Mesothelial cell of epicardium (in vitro differentiated cells): ENCODE measurements at regions not wholly inside any gene's neighbourhood (a gene's known extent, or its start where the extent isn't known, plus 50 kb on each side); places are given as distances from the start of the nearest gene placed in this dataset.

Experiments
- DNase-seq, 2 experiments: peaks; one replicate each; pipeline ENCODE4 v3.0.0; 2021; ENCODE audit warnings: low spot score in 2 of 2; ENCODE audit not compliant: unreplicated experiment in 2 of 2
- H3K27ac Mint-ChIP-seq: 2 replicates; pipeline ENCODE4 v1.8.0; 2021; ENCODE audit warnings: mixed read lengths
- H3K27me3 Mint-ChIP-seq: 2 replicates; pipeline ENCODE4 v1.8.0; 2021; ENCODE audit warnings: low read depth, mixed read lengths
- H3K36me3 Mint-ChIP-seq: 2 replicates; pipeline ENCODE4 v1.8.0; 2021; ENCODE audit warnings: mixed read lengths
- H3K4me1 Mint-ChIP-seq: 2 replicates; pipeline ENCODE4 v1.8.0; 2021; ENCODE audit warnings: mixed read lengths
- H3K4me3 Mint-ChIP-seq: 2 replicates; pipeline ENCODE4 v1.8.0; 2021; ENCODE audit warnings: mild to moderate bottlenecking, moderate library complexity, mixed read lengths
- H3K9me3 Mint-ChIP-seq: 2 replicates; pipeline ENCODE4 v1.8.0; 2021; ENCODE audit warnings: mixed read lengths
- TF ChIP-seq, protein P1 (sequence below): fragments of 200-600 bp; sonication (generic); IDR thresholded peaks from one replicate; pipeline ENCODE4 v1.5.0; 2021; ENCODE audit warnings: antibody characterized with exemption; ENCODE audit not compliant: unreplicated experiment

DNA sequence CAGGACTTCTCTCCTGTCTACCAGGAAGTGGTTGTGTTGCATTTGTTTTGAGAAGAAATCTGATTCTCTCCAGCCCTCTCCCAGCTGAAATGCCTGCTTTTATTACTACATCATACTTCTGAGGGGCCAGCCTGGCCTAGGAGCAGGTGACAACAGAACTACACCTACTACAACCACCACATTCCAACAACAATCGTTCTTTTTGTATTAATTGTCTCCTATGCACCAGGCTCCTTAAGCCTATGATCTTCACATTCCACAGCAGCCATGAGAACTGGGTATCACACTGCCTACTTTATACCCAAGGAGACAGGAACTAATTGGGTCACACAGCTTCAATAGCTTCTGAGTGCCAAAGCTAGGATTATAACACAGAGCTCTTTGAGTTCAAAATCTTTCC, 167.7 kb downstream of the TDRD15 start:
- TF ChIP-seq, protein P1, sequence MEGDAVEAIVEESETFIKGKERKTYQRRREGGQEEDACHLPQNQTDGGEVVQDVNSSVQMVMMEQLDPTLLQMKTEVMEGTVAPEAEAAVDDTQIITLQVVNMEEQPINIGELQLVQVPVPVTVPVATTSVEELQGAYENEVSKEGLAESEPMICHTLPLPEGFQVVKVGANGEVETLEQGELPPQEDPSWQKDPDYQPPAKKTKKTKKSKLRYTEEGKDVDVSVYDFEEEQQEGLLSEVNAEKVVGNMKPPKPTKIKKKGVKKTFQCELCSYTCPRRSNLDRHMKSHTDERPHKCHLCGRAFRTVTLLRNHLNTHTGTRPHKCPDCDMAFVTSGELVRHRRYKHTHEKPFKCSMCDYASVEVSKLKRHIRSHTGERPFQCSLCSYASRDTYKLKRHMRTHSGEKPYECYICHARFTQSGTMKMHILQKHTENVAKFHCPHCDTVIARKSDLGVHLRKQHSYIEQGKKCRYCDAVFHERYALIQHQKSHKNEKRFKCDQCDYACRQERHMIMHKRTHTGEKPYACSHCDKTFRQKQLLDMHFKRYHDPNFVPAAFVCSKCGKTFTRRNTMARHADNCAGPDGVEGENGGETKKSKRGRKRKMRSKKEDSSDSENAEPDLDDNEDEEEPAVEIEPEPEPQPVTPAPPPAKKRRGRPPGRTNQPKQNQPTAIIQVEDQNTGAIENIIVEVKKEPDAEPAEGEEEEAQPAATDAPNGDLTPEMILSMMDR = no peak
- no peaks in the 10 kb centered on the region for H3K36me3 Mint-ChIP-seq
- H3K27ac Mint-ChIP-seq = no peak overlapping the region
- peaks cover 30% of the 10 kb centered on the region for H3K4me1 Mint-ChIP-seq
- H3K4me3 Mint-ChIP-seq = no peak overlapping the region
- no peaks in the 10 kb centered on the region for H3K27me3 Mint-ChIP-seq
- no peaks in the 10 kb centered on the region for H3K9me3 Mint-ChIP-seq
- no peak for DNase-seq

DNA sequence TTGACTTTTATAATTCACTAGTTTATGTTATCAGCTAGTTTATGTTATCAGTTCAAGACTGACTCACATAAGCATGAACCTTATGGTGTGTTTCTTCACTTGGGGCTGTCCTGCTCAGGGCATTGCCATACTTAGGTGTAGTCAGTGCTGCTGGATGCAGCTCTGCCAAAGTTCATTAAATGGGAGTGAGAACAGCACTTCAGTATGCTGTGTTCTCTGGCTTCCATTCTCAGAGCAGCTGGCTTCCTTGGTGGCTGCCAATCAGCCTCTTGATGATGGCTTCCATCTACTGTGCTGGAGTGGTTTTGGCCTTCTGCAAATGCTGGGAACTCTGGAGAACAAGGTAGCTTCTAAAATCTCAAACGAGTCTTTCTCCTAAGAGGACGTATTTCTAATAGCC, 170.7 kb downstream of the TDRD15 start:
- Mint-ChIP-seq H3K9me3 (no peaks in the 10 kb centered on the region), H3K36me3 (no peaks in the 10 kb centered on the region), H3K27ac (no peak overlapping the region), H3K4me3 (no peak overlapping the region), H3K4me1 (peaks cover 15% of the 10 kb centered on the region), H3K27me3 (no peaks in the 10 kb centered on the region)
- TF ChIP-seq, protein P1 = no peak
- no peak for DNase-seq

DNA sequence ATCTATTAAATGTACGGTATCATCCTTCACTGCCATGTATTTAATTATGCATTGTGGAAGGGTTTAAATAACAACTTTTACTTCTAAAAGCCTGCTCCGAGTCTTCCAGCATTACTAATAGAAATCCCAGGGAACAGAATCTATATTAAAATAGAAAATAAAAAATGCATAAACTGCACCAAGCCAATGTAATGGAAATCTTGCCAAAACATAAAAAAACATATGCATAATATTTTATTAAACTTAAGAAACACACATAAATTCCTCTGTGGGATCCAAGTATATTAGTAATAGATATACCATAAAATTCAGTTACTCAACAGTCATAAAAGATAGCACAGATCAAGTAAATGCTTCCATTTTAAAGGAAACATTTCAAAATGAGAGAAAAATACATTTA, 175.6 kb downstream of the TDRD15 start:
- Mint-ChIP-seq H3K36me3 (no peaks in the 10 kb centered on the region), H3K9me3 (no peaks in the 10 kb centered on the region), H3K4me3 (no peak overlapping the region), H3K27me3 (no peaks in the 10 kb centered on the region), H3K27ac (no peak overlapping the region), H3K4me1 (no peaks in the 10 kb centered on the region)
- no peak for DNase-seq
- TF ChIP-seq, protein P1 = no peak

DNA sequence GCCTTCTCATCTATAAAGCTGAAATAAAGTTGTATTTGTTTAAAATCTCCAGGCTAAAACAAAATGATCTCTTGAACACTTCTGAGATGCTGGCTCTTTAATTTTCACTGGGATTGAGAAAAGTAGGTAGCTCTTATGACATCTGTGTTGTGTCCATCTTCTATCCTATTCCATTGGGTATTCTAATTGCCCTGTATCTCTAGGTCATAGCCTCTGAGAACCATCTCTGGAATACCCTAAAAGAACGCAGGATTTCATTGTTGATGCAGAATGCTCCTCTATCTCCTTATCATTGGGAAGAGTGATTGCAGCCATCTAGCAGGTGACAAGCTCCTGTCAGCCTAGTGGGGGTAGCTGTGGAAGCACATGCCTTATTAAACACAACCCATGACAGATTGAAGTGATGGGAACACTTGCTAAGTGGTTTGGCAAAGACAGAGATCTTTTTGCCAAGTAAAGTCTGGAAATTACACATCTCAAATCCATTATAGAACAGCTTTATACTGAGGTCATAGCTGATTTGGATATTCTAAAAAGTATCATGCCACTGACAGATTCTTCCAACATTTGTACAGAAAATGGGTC, 178.2 kb downstream of the TDRD15 start:
- no peaks in the 10 kb centered on the region for H3K4me1 Mint-ChIP-seq

DNA sequence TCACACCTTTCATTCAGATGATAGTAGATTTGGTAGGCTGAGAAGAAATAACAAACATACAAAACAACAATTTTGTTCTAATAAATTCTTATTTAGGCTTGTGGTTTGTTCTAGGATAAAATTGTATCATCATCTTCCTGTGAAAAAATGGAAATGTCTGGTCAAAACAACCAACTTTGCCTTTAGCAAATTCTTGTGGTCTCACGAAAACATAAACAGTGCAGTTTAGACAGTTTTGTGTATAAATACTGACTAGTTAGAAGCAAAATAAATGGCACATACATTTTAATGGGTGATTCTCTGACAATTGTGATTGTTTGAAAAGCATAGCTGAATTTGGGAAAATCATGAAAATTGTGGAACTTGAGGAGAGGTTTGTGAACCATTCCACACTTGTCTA, 180.1 kb downstream of the TDRD15 start:
- no peaks in the 10 kb centered on the region for H3K9me3 Mint-ChIP-seq
- H3K27ac Mint-ChIP-seq = no peak overlapping the region
- no peak overlapping the region for H3K4me3 Mint-ChIP-seq
- no peak for DNase-seq
- no peaks in the 10 kb centered on the region for H3K4me1 Mint-ChIP-seq
- TF ChIP-seq, protein P1 = no peak
- H3K36me3 Mint-ChIP-seq = no peaks in the 10 kb centered on the region
- H3K27me3 Mint-ChIP-seq = no peaks in the 10 kb centered on the region

More for the DNA sequence above, 178.2 kb downstream of the TDRD15 start:
- Mint-ChIP-seq H3K4me3 (no peak overlapping the region), H3K36me3 (no peaks in the 10 kb centered on the region), H3K9me3 (no peaks in the 10 kb centered on the region), H3K27ac (no peak overlapping the region), H3K27me3 (no peaks in the 10 kb centered on the region)
- TF ChIP-seq, protein P1 = no peak
- DNase-seq = no peak

DNA sequence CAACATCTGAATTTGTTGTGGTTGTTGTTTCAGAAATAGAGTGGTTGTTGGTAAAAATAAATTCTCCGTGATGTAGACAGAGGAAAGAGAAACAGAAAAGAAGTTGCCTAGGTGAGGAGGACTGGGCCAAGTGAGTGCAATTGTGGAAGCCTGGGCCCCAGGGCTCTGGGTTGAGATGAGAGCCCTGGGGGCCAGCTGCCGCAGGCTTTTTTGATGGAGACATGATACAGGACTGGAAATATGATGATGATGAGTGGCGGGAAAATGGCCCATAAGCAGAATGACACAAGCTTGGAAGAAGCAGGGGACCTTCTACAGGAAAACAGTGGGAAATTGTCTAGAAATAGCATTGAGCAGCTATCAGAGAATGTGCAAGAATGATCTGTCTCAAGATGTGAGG, 181.8 kb downstream of the TDRD15 start:
- Mint-ChIP-seq H3K9me3 (no peaks in the 10 kb centered on the region), H3K27ac (no peak overlapping the region), H3K27me3 (no peaks in the 10 kb centered on the region), H3K4me1 (no peaks in the 10 kb centered on the region), H3K4me3 (no peak overlapping the region), H3K36me3 (no peaks in the 10 kb centered on the region)
- no peak for DNase-seq
- TF ChIP-seq, protein P1 = no peak
